ENCODE measurements at regions not wholly inside any gene's neighbourhood (a gene's known extent, or its start where the extent isn't known, plus 50 kb on each side); places are given as distances from the start of the nearest gene placed in this dataset.

GRCh38 chr10:36236931-36237330, 594.8 kb upstream of the FZD8 start:
- TF ChIP-seq ZNF274 (IDR thresholded peaks at IDR 0.05; ENCODE audit: low read depth, low read length) (no peak), SUZ12 (IDR thresholded peaks at IDR 0.05; ENCODE audit: extremely low read depth, insufficient read depth, insufficient read length) (no peak), YY1 (IDR thresholded peaks at IDR 0.05; ENCODE audit: insufficient read depth, insufficient read length) (no peak)

All from NT2/D1 (cell line).